K562 (cell line): ENCODE measurements at regions not wholly inside any gene's neighbourhood (a gene's known extent, or its start where the extent isn't known, plus 50 kb on each side); places are given as distances from the start of the nearest gene placed in this dataset.

Experiments used
- ATAC-seq: fragments of 200-7000 bp; cut with Tn5 transposase; 3 replicates; pipeline ENCODE4 v1.9.1; 2020; ENCODE audit warnings: moderate library complexity
- BruUV-seq: library from RNA; stranded (reverse); fragments of 400-500 nt; replicated peaks from 2 replicates; lab custom pipeline; 2021; lab: Mats Ljungman, UMichigan
- CTCF ChIA-PET: fragments of 300-600 bp; formaldehyde crosslinking; extraction: SDS; loops from one replicate; lab custom pipeline; 2021; ENCODE audit warnings: low intra/inter-chr PET ratio; lab: Yijun Ruan, JAX
- POLR2A ChIA-PET: fragments of 300-600, 350-650 bp; sonication (Branson Sonifier 250); formaldehyde crosslinking; extraction: SDS; loops from one replicate; lab custom pipeline; 2021; ENCODE audit warnings: antibody characterized with exemption, inconsistent platforms; lab: Yijun Ruan, JAX
- DNase-seq, 4 experiments: peaks; one replicate each; pipeline versions ENCODE4 v3.0.0 to v3.0.0-alpha.2; 2011 to 2018; ENCODE audit warnings: low spot score in 3 of 4, mixed read lengths in 3 of 4; ENCODE audit errors: extremely low read depth in 1 of 4
- FAIRE-seq: peaks from 2 replicates; lab custom pipeline; 2011; peaks lifted over from hg19 to GRCh38; lab: Jason Lieb, UNC
- H2AFZ ChIP-seq: 2 replicates; pipeline ENCODE4 v1.6.0; 2011; ENCODE audit warnings: low read depth, low read length, control low read depth, inconsistent platforms
- H3K27ac ChIP-seq: fragments of 200-600 bp; 3 replicates; pipeline ENCODE4 v1.8.0; 2011; ENCODE audit warnings: low read depth, mild to moderate bottlenecking, control low read depth, inconsistent platforms, low read length, moderate library complexity, mixed read lengths; ENCODE audit errors: extremely low read depth
- H3K27me3 ChIP-seq, 2 experiments: fragments of 300-600 bp in 1 of 2; 2 replicates in 1 of 2; 3 replicates in 1 of 2; pipeline versions ENCODE4 v1.6.0 to v1.8.0; 2011; ENCODE audit warnings: inconsistent platforms in 2 of 2, low read length in 2 of 2, mild to moderate bottlenecking in 1 of 2, mixed read lengths in 1 of 2, moderate library complexity in 1 of 2; ENCODE audit not compliant: control insufficient read depth in 2 of 2, insufficient read depth in 2 of 2
- H3K36me3 ChIP-seq: fragments of 300-600 bp; 3 replicates; pipeline ENCODE4 v1.8.0; 2011; ENCODE audit warnings: mild to moderate bottlenecking, low read length, inconsistent platforms; ENCODE audit not compliant: control insufficient read depth, insufficient read depth
- H3K4me1 ChIP-seq, 2 experiments: fragments of 200-600 bp in 1 of 2; replicated peaks in 1 of 2; 2 replicates in 1 of 2; 3 replicates in 1 of 2; pipeline versions ENCODE4 v1.5.1 to v1.8.0; 2011; ENCODE audit warnings: inconsistent platforms in 2 of 2, low read length in 2 of 2, mild to moderate bottlenecking in 1 of 2, mixed read lengths in 1 of 2, moderate library complexity in 1 of 2; ENCODE audit not compliant: control insufficient read depth in 2 of 2, insufficient read depth in 2 of 2
- H3K4me2 ChIP-seq: 2 replicates; pipeline ENCODE4 v1.6.1; 2011; ENCODE audit warnings: low read length, control low read depth, inconsistent platforms, mixed read lengths; ENCODE audit not compliant: insufficient read depth
- H3K4me3 ChIP-seq: fragments of 200-600 bp; sonication (generic), shearing (Covaris generic); 2 replicates; pipeline ENCODE4 v1.5.1; 2016; ENCODE audit warnings: control low read depth, inconsistent platforms
- H3K79me2 ChIP-seq: fragments of 200-600 bp; 3 replicates; pipeline ENCODE4 v1.8.0; 2011; ENCODE audit warnings: low read length, inconsistent platforms; ENCODE audit not compliant: control insufficient read depth, insufficient read depth
- H3K9ac ChIP-seq, 2 experiments: 2 replicates each; pipeline versions ENCODE4 v1.6.0 to v1.6.1; 2011; ENCODE audit warnings: low read depth in 2 of 2, low read length in 2 of 2, control low read depth in 1 of 2, inconsistent platforms in 1 of 2, mild to moderate bottlenecking in 1 of 2, mixed read lengths in 1 of 2; ENCODE audit not compliant: insufficient read depth in 1 of 2
- H3K9me1 ChIP-seq: one replicate; pipeline ENCODE4 v1.6.0; 2011; ENCODE audit warnings: inconsistent platforms, mild to moderate bottlenecking, low read length, moderate library complexity; ENCODE audit not compliant: control insufficient read depth, insufficient read depth
- H3K9me3 ChIP-seq: replicated peaks from 2 replicates; pipeline ENCODE4 v1.5.1; 2011; ENCODE audit warnings: low read depth, low read length, inconsistent platforms; ENCODE audit not compliant: control insufficient read depth, insufficient read depth
- H4K20me1 ChIP-seq: replicated peaks from 2 replicates; pipeline ENCODE4 v1.6.1; 2011; ENCODE audit warnings: low read length, inconsistent platforms, mixed read lengths; ENCODE audit not compliant: control insufficient read depth, insufficient read depth
- DACH1 ChIP-seq: fragments of 450-650 bp; IDR thresholded peaks from 2 replicates; pipeline ENCODE4 v1.6.1; 2018; ENCODE audit not compliant: partially characterized antibody
- FOXJ3 ChIP-seq: sonication (generic); formaldehyde crosslinking; IDR thresholded peaks from 2 replicates; pipeline ENCODE4 v1.4.0; 2020; ENCODE audit warnings: mild to moderate bottlenecking, missing genetic modification reagents
- HMG20B ChIP-seq: fragments of 250-450 bp; sonication (Bioruptor Pico); IDR thresholded peaks from 2 replicates; pipeline ENCODE4 v1.5.0; 2021; ENCODE audit warnings: mild to moderate bottlenecking
- RERE ChIP-seq: sonication (generic); formaldehyde crosslinking; IDR thresholded peaks from 2 replicates; pipeline ENCODE4 v1.8.0; 2023; ENCODE audit warnings: missing genetic modification reagents, mild to moderate bottlenecking, borderline replicate concordance
- SLC30A9 ChIP-seq: fragments of 250-450 bp; sonication (Bioruptor Pico); IDR thresholded peaks from 2 replicates; pipeline ENCODE4 v1.8.0; 2022; ENCODE audit warnings: mild to moderate bottlenecking, moderate library complexity
- TSC22D4 ChIP-seq: fragments of 450-650 bp; IDR thresholded peaks from 2 replicates; pipeline ENCODE4 v1.6.1; 2016; ENCODE audit warnings: missing genetic modification characterization, missing biosample characterization, control low read depth
- WGBS: fragments of 100-300 bp; shearing (Covaris generic); methylation state at CpG from one replicate; pipeline ENCODE4 v1.1.6; 2016; ENCODE audit warnings: low coverage, mixed read lengths; ENCODE audit not compliant: insufficient coverage; ENCODE audit errors: missing lambda C conversion rate; 5-methylcytosine and 5-hydroxymethylcytosine counted together
- in situ Hi-C: fragments of 300-500 bp; cut with MboI; formaldehyde crosslinking; loops from 4 replicates; pipeline ENCODE4 v1.15.0; 2018; ENCODE audit warnings: inconsistent platforms, mixed read lengths
- intact Hi-C: fragments of 100-400 bp; cut with micrococcal nuclease; formaldehyde crosslinking; loops from 2 replicates; pipeline ENCODE4 v1.14.2; 2022

GRCh38 chr1:79969886-79970285 lies 963.4 kb upstream of the ADGRL4 start:
- Histone ChIP-seq H3K79me2 (no peaks in the 10 kb centered on the region), H3K9ac (no peak overlapping the region), H3K4me3 (no peak overlapping the region), H3K36me3 (no peaks in the 10 kb centered on the region), H4K20me1 (no peaks in the 10 kb centered on the region), H3K27ac (no peak overlapping the region), H2AFZ (no peak overlapping the region), H3K9me3 (no peaks in the 10 kb centered on the region; the same call in 1 of the 2 replicates), H3K4me2 (no peak overlapping the region), H3K27me3 (no peaks in the 10 kb centered on the region), H3K9me1 (no peaks in the 10 kb centered on the region), H3K4me1 (no peaks in the 10 kb centered on the region)
- ChIA-PET CTCF (no interaction called here), POLR2A (no interaction called here)
- FAIRE-seq (no peak), DNase-seq (no peak), ATAC-seq (no peak)
- BruUV-seq = no TSS peak
- in situ Hi-C loops = no loop called here
- intact Hi-C loops = no loop called here
- no peak for TF ChIP-seq FOXJ3
- TF ChIP-seq TSC22D4 (tag) = no peak
- TF ChIP-seq HMG20B (CRISPR knock-in tag) = no peak
- TF ChIP-seq SLC30A9 (CRISPR knock-in tag) = no peak
- TF ChIP-seq DACH1 = no peak
- no peak for TF ChIP-seq RERE (CRISPR knock-in tag)
- 0% methylated on average over 1 of the region's 2 CpGs for WGBS
